ENCODE measurements at regions not wholly inside any gene's neighbourhood (a gene's known extent, or its start where the extent isn't known, plus 50 kb on each side); places are given as distances from the start of the nearest gene placed in this dataset.

DNA sequence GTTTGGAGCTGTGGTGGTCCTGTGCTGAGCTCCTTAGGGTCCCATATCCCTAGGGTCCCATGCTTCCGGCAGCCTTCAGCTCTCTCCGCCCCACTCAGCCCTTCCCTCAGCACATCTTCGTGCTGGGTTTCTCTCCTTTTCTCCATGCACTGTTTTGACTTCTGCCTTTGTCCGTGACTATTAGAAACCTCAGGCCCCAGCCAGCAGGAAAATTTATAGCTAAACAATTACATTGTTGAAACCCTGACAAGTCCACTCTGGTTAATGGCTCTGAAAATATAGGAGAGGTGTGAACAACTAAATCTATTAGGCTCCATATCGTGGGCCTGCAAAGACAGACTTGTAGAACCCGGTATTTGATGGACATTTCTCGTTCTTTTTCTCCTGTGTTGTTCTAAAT, 523.7 kb downstream of the CCDC171 start:
- TF ChIP-seq, protein P1, sequence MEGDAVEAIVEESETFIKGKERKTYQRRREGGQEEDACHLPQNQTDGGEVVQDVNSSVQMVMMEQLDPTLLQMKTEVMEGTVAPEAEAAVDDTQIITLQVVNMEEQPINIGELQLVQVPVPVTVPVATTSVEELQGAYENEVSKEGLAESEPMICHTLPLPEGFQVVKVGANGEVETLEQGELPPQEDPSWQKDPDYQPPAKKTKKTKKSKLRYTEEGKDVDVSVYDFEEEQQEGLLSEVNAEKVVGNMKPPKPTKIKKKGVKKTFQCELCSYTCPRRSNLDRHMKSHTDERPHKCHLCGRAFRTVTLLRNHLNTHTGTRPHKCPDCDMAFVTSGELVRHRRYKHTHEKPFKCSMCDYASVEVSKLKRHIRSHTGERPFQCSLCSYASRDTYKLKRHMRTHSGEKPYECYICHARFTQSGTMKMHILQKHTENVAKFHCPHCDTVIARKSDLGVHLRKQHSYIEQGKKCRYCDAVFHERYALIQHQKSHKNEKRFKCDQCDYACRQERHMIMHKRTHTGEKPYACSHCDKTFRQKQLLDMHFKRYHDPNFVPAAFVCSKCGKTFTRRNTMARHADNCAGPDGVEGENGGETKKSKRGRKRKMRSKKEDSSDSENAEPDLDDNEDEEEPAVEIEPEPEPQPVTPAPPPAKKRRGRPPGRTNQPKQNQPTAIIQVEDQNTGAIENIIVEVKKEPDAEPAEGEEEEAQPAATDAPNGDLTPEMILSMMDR (IDR thresholded peaks at IDR 0.05; ENCODE audit: low read depth, low read length), result no peak
- no peak for DNase-seq (ENCODE audit: extremely low read depth, low read depth)

DNA sequence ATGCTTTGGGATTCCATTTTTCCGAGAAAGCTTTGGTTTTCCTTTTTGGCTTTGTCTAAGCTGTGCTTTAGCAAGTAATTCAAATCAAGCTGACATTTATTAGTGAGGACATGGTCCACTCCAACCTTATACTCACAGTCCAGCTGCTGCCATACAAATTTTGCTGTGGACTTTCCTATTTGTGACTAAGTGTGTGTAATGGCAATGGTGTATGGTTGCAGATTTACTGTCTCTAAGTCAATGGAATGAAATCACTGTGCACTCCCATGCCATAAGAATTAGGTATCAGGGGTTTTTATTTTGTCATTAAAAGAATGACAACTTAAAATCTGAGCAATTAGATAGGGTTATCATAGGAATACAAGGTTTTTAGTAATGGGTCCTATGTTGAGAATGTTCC, 530.0 kb downstream of the CCDC171 start:
- DNase-seq (ENCODE audit: extremely low read depth, low read depth), result no peak

GRCh38 chr9:16085167-16085726, 532.4 kb downstream of the CCDC171 start:
- TF ChIP-seq, protein P1 (IDR thresholded peaks at IDR 0.05; ENCODE audit: low read depth, low read length), result no peak
- no peak for DNase-seq (ENCODE audit: extremely low read depth, low read depth)

More for the DNA sequence above, 530.0 kb downstream of the CCDC171 start:
- TF ChIP-seq, protein P1 (IDR thresholded peaks at IDR 0.05; ENCODE audit: low read depth, low read length), result no peak

- no peak for DNase-seq (ENCODE audit: extremely low read depth, low read depth)
- TF ChIP-seq, protein P1 (IDR thresholded peaks at IDR 0.05; ENCODE audit: low read depth, low read length), result no peak
Measured at GRCh38 chr9:16090907-16091629, 538.2 kb downstream of the CCDC171 start.

- DNase-seq (ENCODE audit: extremely low read depth, low read depth), result no peak
- TF ChIP-seq, protein P1 (IDR thresholded peaks at IDR 0.05; ENCODE audit: low read depth, low read length), result no peak
Measured at GRCh38 chr9:16092142-16093091, 539.6 kb downstream of the CCDC171 start.

DNA sequence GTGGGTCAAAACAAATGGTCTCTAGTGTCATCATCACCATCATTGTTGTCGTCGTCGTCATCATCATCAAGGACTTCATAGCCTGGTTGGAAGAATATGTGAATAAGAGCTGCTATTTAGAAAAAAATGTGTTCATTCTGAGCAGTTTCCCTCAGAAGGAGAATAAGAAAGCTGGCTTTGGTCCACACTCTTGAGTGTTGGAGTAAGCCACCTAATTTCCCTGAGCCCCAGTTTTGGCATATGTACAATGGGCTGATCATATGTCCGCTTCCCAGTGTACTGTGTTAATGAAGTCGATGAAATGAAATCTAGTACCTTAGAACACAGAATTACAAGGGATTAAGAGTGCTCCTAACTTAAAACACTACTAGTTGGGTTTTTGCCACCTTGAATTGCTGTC, 545.5 kb downstream of the CCDC171 start:
- no peak for DNase-seq (ENCODE audit: extremely low read depth, low read depth)
- TF ChIP-seq, protein P1 (IDR thresholded peaks at IDR 0.05; ENCODE audit: low read depth, low read length), result no peak
